Fibroblast of lung (primary cell): ENCODE measurements at regions not wholly inside any gene's neighbourhood (a gene's known extent, or its start where the extent isn't known, plus 50 kb on each side); places are given as distances from the start of the nearest gene placed in this dataset.

ENCODE experiments used
- EZH2 ChIP-seq: IDR thresholded peaks from 2 replicates; pipeline ENCODE4 v1.5.1; 2012; ENCODE audit warnings: low read length, control low read depth, mild to moderate bottlenecking; ENCODE audit errors: missing control alignments
- TF ChIP-seq, protein P1 (sequence below), 2 donors: IDR thresholded peaks in 1 of 2; conservative IDR thresholded peaks in 1 of 2; 1 replicate in 1 of 2; 2 replicates in 1 of 2; pipeline ENCODE4 v1.5.1; 2011 to 2012; ENCODE audit warnings: low read length in 2 of 2, control low read depth in 1 of 2, inconsistent platforms in 1 of 2, low read depth in 1 of 2, mild to moderate bottlenecking in 1 of 2

GRCh38 chrX:114267142-114267541 lies 316.7 kb upstream of the HTR2C start:
- TF ChIP-seq, protein P1, sequence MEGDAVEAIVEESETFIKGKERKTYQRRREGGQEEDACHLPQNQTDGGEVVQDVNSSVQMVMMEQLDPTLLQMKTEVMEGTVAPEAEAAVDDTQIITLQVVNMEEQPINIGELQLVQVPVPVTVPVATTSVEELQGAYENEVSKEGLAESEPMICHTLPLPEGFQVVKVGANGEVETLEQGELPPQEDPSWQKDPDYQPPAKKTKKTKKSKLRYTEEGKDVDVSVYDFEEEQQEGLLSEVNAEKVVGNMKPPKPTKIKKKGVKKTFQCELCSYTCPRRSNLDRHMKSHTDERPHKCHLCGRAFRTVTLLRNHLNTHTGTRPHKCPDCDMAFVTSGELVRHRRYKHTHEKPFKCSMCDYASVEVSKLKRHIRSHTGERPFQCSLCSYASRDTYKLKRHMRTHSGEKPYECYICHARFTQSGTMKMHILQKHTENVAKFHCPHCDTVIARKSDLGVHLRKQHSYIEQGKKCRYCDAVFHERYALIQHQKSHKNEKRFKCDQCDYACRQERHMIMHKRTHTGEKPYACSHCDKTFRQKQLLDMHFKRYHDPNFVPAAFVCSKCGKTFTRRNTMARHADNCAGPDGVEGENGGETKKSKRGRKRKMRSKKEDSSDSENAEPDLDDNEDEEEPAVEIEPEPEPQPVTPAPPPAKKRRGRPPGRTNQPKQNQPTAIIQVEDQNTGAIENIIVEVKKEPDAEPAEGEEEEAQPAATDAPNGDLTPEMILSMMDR (conservative IDR thresholded peaks at IDR 0.05 in 1 of 2, IDR thresholded peaks at IDR 0.05 in 1 of 2; ENCODE audit: low read depth in 1 of 2, low read length in 2 of 2), result no peak
- no peak for TF ChIP-seq EZH2
